ENCODE measurements at regions not wholly inside any gene's neighbourhood (a gene's known extent, or its start where the extent isn't known, plus 50 kb on each side); places are given as distances from the start of the nearest gene placed in this dataset.

DNA sequence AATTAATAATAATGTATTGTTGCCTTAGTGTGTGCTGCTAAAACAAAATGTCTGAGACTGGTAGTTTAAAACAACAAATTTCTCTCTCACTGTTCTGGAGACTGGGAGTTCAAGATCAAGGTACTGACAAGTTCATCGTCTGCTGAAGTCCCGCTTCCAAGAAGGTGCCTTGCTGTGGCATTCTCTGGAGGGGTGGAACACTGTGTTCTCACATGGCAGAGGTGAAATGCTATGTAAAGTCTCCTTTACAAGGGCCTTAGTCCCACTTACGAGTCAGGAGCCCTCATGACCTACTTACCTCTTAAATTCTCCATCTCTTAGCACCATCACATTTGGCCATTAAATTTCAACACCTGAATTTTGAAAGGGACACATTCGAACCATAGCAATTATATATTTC is 299.2 kb upstream of the RBMS1 start:
- TF ChIP-seq, protein P1, sequence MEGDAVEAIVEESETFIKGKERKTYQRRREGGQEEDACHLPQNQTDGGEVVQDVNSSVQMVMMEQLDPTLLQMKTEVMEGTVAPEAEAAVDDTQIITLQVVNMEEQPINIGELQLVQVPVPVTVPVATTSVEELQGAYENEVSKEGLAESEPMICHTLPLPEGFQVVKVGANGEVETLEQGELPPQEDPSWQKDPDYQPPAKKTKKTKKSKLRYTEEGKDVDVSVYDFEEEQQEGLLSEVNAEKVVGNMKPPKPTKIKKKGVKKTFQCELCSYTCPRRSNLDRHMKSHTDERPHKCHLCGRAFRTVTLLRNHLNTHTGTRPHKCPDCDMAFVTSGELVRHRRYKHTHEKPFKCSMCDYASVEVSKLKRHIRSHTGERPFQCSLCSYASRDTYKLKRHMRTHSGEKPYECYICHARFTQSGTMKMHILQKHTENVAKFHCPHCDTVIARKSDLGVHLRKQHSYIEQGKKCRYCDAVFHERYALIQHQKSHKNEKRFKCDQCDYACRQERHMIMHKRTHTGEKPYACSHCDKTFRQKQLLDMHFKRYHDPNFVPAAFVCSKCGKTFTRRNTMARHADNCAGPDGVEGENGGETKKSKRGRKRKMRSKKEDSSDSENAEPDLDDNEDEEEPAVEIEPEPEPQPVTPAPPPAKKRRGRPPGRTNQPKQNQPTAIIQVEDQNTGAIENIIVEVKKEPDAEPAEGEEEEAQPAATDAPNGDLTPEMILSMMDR (IDR thresholded peaks at IDR 0.05): no peak
- TF ChIP-seq POLR2A (IDR thresholded peaks at IDR 0.05): no peak

Measured in esophagus squamous epithelium (tissue), 4 donors.